HL-60 (cell line): ENCODE measurements at regions not wholly inside any gene's neighbourhood (a gene's known extent, or its start where the extent isn't known, plus 50 kb on each side); places are given as distances from the start of the nearest gene placed in this dataset.
"Not testable (repeated sequence)": the region's sequence is repeated elsewhere in the genome, so short reads cannot be mapped to it uniquely, and the experiment has no call there.

Source experiments
- DNase-seq, 2 experiments: peaks; one replicate each; pipeline ENCODE4 v3.0.0-alpha.2; 2010 to 2020; ENCODE audit warnings: low read depth in 1 of 2, low spot score in 1 of 2
- H3K27ac ChIP-seq: fragments of 250-450 bp; sonication (Bioruptor Pico); replicated peaks from 2 replicates; pipeline ENCODE4 v1.5.1; 2020; ENCODE audit warnings: mild to moderate bottlenecking, moderate library complexity
- H3K27me3 ChIP-seq: fragments of 250-450 bp; sonication (Bioruptor Pico); 2 replicates; pipeline ENCODE4 v1.5.1; 2021; ENCODE audit warnings: mild to moderate bottlenecking, moderate library complexity; ENCODE audit not compliant: insufficient read depth, poor library complexity, severe bottlenecking
- H3K4me3 ChIP-seq: replicated peaks from 2 replicates; pipeline ENCODE4 v1.5.1; 2011; ENCODE audit warnings: mild to moderate bottlenecking, control low read depth, low read length; ENCODE audit not compliant: insufficient read depth
- CTCF ChIP-seq: IDR thresholded peaks from one replicate; pipeline ENCODE4 v1.5.1; 2011; ENCODE audit warnings: low read length, control low read depth, inconsistent platforms; ENCODE audit not compliant: insufficient read depth
- GABPA ChIP-seq: IDR thresholded peaks from 2 replicates; pipeline ENCODE4 v1.6.1; 2012; ENCODE audit warnings: low read depth
- POLR2AphosphoS5 ChIP-seq: IDR thresholded peaks from 2 replicates; pipeline ENCODE4 v1.6.1; 2012; ENCODE audit warnings: low read depth
- SPI1 ChIP-seq: IDR thresholded peaks from 2 replicates; pipeline ENCODE4 v1.6.1; 2012; ENCODE audit warnings: low read depth, mild to moderate bottlenecking, borderline replicate concordance
- TF ChIP-seq, protein P1 (sequence below): IDR thresholded peaks from 2 replicates; pipeline ENCODE4 v1.6.1; 2012; ENCODE audit warnings: low read depth; ENCODE audit not compliant: insufficient replicate concordance

GRCh38 chr1:30569384-30569783, 154.0 kb downstream of the MATN1 start:
- DNase-seq: no peak

DNA sequence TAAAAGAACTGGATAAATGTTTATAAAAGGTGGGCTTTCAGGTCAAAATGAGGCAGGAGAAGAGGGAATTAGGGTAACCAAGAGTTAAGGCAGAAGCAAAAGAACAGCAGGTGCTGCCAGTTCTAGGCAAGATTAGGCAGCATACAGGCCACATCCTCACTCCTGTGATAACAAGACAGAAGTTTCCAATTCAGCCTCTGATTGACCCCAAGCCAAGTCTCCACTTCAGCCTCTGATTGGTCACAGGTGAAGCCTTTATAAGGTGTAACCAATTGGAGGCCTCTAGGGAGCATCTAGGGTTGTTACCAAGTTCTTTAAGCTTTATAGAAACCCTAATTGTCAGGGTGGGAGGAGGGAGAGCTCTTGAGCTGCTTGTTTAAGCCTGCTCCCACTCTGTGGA, 160.8 kb downstream of the MATN1 start:
- no peak for TF ChIP-seq POLR2AphosphoS5
- TF ChIP-seq GABPA: no peak
- TF ChIP-seq SPI1: no peak
- TF ChIP-seq, protein P1, sequence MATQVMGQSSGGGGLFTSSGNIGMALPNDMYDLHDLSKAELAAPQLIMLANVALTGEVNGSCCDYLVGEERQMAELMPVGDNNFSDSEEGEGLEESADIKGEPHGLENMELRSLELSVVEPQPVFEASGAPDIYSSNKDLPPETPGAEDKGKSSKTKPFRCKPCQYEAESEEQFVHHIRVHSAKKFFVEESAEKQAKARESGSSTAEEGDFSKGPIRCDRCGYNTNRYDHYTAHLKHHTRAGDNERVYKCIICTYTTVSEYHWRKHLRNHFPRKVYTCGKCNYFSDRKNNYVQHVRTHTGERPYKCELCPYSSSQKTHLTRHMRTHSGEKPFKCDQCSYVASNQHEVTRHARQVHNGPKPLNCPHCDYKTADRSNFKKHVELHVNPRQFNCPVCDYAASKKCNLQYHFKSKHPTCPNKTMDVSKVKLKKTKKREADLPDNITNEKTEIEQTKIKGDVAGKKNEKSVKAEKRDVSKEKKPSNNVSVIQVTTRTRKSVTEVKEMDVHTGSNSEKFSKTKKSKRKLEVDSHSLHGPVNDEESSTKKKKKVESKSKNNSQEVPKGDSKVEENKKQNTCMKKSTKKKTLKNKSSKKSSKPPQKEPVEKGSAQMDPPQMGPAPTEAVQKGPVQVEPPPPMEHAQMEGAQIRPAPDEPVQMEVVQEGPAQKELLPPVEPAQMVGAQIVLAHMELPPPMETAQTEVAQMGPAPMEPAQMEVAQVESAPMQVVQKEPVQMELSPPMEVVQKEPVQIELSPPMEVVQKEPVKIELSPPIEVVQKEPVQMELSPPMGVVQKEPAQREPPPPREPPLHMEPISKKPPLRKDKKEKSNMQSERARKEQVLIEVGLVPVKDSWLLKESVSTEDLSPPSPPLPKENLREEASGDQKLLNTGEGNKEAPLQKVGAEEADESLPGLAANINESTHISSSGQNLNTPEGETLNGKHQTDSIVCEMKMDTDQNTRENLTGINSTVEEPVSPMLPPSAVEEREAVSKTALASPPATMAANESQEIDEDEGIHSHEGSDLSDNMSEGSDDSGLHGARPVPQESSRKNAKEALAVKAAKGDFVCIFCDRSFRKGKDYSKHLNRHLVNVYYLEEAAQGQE: no peak
- no peak for TF ChIP-seq CTCF
- no peak overlapping the region for H3K27ac ChIP-seq
- H3K27me3 ChIP-seq: no peaks in the 10 kb centered on the region
- H3K4me3 ChIP-seq: no peak overlapping the region
- DNase-seq: no peak

More at GRCh38 chr1:30569384-30569783, 154.0 kb downstream of the MATN1 start:
- Histone ChIP-seq H3K27ac (no peak overlapping the region), H3K27me3 (no peaks in the 10 kb centered on the region), H3K4me3 (no peak overlapping the region)
- no peak for TF ChIP-seq POLR2AphosphoS5
- no peak for TF ChIP-seq GABPA

- DNase-seq: no peak
- TF ChIP-seq GABPA: no peak
- Histone ChIP-seq H3K27me3 (no peaks in the 10 kb centered on the region), H3K27ac (no peak overlapping the region), H3K4me3 (no peak overlapping the region)
Measured at GRCh38 chr1:30551603-30552002, 171.8 kb downstream of the MATN1 start.

DNA sequence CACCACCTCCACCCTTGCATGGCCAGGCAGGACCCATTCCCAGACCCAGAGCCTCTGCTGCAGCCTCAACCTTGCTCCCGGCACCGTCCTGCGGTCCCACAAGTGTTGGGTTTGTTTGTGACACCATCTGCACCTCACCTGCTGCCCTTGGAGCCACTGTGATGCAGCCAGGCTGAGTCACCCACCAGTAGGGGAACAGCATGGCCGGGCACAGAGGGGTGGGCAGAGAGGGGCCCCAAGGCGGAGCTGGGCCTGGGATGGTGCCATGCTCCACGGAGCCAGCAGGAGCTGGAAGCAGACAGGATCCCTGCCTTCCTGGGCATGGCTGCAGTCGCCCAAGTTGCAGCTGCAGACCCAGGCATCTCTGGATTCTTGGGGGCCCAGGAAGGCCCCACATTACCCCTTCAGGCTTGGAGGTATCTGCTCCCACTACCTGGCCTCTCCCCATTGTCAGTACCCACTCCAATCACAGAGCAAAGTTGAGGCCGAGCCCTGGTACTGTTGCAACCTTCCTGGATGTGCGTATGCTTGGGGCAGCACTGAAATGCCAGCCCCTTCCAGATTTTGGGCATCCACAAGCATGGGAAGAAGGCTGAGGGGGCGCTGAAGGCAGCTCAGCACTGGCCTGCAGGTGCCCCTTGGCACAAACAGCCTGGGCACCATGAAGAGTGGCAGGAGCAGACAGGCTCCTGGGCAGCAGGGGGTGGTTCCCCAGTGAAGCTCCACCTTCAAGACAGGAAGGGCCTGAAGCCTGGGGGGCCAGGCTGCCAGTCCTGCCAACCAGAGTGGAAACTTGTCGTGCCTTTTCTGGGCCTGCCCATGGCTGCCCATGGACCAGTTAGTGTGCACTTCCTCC, 172.8 kb downstream of the MATN1 start:
- TF ChIP-seq SPI1 (no peak), GABPA (no peak), CTCF (no peak), POLR2AphosphoS5 (no peak)
- TF ChIP-seq, protein P1: no peak
- H3K27ac ChIP-seq: no peak overlapping the region
- H3K27me3 ChIP-seq: no peaks in the 10 kb centered on the region
- H3K4me3 ChIP-seq: no peak overlapping the region
- DNase-seq: no peak

DNA sequence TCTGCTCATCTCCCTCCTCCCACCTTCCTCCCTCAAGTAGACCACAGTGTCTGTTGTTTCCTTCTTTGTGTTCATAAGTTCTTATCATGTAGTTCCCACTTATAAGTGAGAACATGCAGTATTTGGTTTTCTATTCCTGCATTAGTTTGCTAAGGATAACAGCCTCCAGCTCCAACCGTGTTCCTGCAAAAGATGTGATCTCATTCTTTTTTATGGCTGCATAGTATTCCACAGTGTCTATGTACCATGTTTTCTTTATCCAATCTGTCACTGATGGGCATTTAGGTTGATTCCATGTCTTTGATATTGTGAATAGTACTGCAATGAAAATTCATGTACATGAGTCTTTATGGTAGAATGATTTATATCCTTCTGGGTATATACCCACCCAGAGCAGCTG, 173.5 kb downstream of the MATN1 start:
- not testable (repeated sequence) for H3K27me3 ChIP-seq, H3K27ac ChIP-seq, DNase-seq, H3K4me3 ChIP-seq
